ENCODE measurements at regions not wholly inside any gene's neighbourhood (a gene's known extent, or its start where the extent isn't known, plus 50 kb on each side); places are given as distances from the start of the nearest gene placed in this dataset.
A peak's percentile ranks its signal among the peaks of the same experiment; 100 is the strongest.

GRCh38 chr13:107576430-107576829 is 638.9 kb downstream of the LIG4 start:
- TF ChIP-seq POLR2AphosphoS5 (IDR thresholded peaks at IDR 0.05; ENCODE audit: insufficient read depth, low read depth, low read length) (no peak), EZH2 (IDR thresholded peaks at IDR 0.05; ENCODE audit: borderline replicate concordance, low read depth, low read length, severe bottlenecking) (no peak), POLR2A (IDR thresholded peaks at IDR 0.05; ENCODE audit: low read depth, low read length) (no peak), JUN (IDR thresholded peaks at IDR 0.05; ENCODE audit: borderline replicate concordance, insufficient read depth, insufficient read length, low read depth) (peak; percentile 63), FOS (IDR thresholded peaks at IDR 0.05; ENCODE audit: borderline replicate concordance, insufficient read depth, low read length) (peak; percentile 81)
- TF ChIP-seq, protein P1, sequence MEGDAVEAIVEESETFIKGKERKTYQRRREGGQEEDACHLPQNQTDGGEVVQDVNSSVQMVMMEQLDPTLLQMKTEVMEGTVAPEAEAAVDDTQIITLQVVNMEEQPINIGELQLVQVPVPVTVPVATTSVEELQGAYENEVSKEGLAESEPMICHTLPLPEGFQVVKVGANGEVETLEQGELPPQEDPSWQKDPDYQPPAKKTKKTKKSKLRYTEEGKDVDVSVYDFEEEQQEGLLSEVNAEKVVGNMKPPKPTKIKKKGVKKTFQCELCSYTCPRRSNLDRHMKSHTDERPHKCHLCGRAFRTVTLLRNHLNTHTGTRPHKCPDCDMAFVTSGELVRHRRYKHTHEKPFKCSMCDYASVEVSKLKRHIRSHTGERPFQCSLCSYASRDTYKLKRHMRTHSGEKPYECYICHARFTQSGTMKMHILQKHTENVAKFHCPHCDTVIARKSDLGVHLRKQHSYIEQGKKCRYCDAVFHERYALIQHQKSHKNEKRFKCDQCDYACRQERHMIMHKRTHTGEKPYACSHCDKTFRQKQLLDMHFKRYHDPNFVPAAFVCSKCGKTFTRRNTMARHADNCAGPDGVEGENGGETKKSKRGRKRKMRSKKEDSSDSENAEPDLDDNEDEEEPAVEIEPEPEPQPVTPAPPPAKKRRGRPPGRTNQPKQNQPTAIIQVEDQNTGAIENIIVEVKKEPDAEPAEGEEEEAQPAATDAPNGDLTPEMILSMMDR (IDR thresholded peaks at IDR 0.05; ENCODE audit: extremely low read depth in 1 of 2, insufficient read depth in 1 of 2, low read depth in 1 of 2, low read length in 2 of 2) = no peak
